ENCODE measurements at regions not wholly inside any gene's neighbourhood (a gene's known extent, or its start where the extent isn't known, plus 50 kb on each side); places are given as distances from the start of the nearest gene placed in this dataset.

GRCh38 chr2:225184948-225185347 lies 142.7 kb upstream of the DOCK10 start:
- no TSS peak for BruUV-seq (replicated peaks)
- DNase-seq: no peak
- H3K27ac Mint-ChIP-seq (ENCODE audit: unreplicated experiment): no peak overlapping the region
- CTCF ChIA-PET: interaction anchor here (0.5 kb wide), 1 partner anchor 94 kb away, joined by 3 read pairs; no protein-coding TSS in a partner anchor
- H3K36me3 Mint-ChIP-seq (ENCODE audit: insufficient read depth, unreplicated experiment): no peaks in the 10 kb centered on the region
- no peak for TF ChIP-seq CTCF (IDR thresholded peaks at IDR 0.05; ENCODE audit: unreplicated experiment)
- H3K27me3 Mint-ChIP-seq (ENCODE audit: unreplicated experiment): no peaks in the 10 kb centered on the region
- H3K4me3 Mint-ChIP-seq (ENCODE audit: low read depth, unreplicated experiment): no peak overlapping the region
- H3K4me1 Mint-ChIP-seq (ENCODE audit: low read depth, unreplicated experiment): no peaks in the 10 kb centered on the region
- intact Hi-C loops (cut with micrococcal nuclease; ENCODE audit: unreplicated experiment): no loop called here
- no peaks in the 10 kb centered on the region for H3K9me3 Mint-ChIP-seq (ENCODE audit: low read depth, unreplicated experiment)

- H3K27ac Mint-ChIP-seq (ENCODE audit: unreplicated experiment): no peak overlapping the region
- no peaks in the 10 kb centered on the region for H3K9me3 Mint-ChIP-seq (ENCODE audit: low read depth, unreplicated experiment)
- intact Hi-C loops (cut with micrococcal nuclease; ENCODE audit: unreplicated experiment): no loop called here
- no TSS peak for BruUV-seq (replicated peaks)
- H3K4me3 Mint-ChIP-seq (ENCODE audit: low read depth, unreplicated experiment): no peak overlapping the region
- H3K4me1 Mint-ChIP-seq (ENCODE audit: low read depth, unreplicated experiment): no peaks in the 10 kb centered on the region
- H3K36me3 Mint-ChIP-seq (ENCODE audit: insufficient read depth, unreplicated experiment): no peaks in the 10 kb centered on the region
- DNase-seq: no peak
- no peak for TF ChIP-seq CTCF (IDR thresholded peaks at IDR 0.05; ENCODE audit: unreplicated experiment)
- CTCF ChIA-PET: no interaction called here
- H3K27me3 Mint-ChIP-seq (ENCODE audit: unreplicated experiment): no peaks in the 10 kb centered on the region
Measured at GRCh38 chr2:225182126-225182525, 139.9 kb upstream of the DOCK10 start.

DNA sequence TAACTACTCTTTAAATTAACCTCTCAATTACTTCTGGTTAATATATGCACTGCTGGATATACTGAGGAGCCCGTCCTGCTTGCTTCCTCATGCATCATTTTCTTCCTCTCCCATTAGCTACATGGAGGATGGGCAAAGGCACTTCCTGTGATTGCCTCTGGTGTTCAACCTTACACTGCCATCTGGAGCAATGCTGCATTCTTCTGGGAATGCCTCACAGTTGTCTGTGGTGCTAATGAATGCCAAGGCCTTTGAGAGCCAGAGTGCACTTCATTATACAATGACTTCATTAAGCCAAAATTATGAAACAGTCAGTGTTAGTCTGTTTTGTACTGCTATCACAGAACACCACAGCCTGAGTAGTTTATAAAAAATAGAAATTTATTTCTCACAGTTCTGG lies 134.8 kb upstream of the DOCK10 start:
- H3K4me1 Mint-ChIP-seq (ENCODE audit: low read depth, unreplicated experiment): no peaks in the 10 kb centered on the region
- H3K27me3 Mint-ChIP-seq (ENCODE audit: unreplicated experiment): no peaks in the 10 kb centered on the region
- CTCF ChIA-PET: interaction anchor here (0.6 kb wide), 1 partner anchor 11 kb away, joined by 3 read pairs; no protein-coding TSS in a partner anchor
- no peak overlapping the region for H3K4me3 Mint-ChIP-seq (ENCODE audit: low read depth, unreplicated experiment)
- no peak for DNase-seq
- peaks cover 2% of the 10 kb centered on the region for H3K9me3 Mint-ChIP-seq (ENCODE audit: low read depth, unreplicated experiment)
- intact Hi-C loops (cut with micrococcal nuclease; ENCODE audit: unreplicated experiment): no loop called here
- no peak for TF ChIP-seq CTCF (IDR thresholded peaks at IDR 0.05; ENCODE audit: unreplicated experiment)
- no TSS peak for BruUV-seq (replicated peaks)
- no peaks in the 10 kb centered on the region for H3K36me3 Mint-ChIP-seq (ENCODE audit: insufficient read depth, unreplicated experiment)
- no peak overlapping the region for H3K27ac Mint-ChIP-seq (ENCODE audit: unreplicated experiment)

DNA sequence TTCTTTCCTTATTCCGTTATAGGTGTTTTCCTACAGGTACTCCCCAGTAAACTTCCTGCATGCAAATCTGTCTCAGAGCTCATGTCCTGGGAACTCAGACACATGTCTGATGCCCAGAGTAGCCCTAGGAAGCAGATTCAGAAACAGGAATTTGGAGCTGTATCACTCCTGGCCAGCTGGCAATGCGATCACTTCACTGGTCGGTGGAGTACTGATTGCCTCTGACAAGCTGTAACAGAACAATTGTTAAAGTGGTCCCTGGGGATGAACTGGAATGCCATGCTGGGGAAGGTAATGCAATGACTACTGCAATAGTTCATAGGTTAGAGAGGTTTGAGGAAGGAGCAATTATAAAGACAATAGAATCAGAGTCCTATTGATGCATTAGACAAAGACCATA lies 131.6 kb upstream of the DOCK10 start:
- CTCF ChIA-PET: no interaction called here
- Mint-ChIP-seq H3K4me3 (ENCODE audit: low read depth, unreplicated experiment) (no peak overlapping the region), H3K9me3 (ENCODE audit: low read depth, unreplicated experiment) (peaks cover 2% of the 10 kb centered on the region), H3K27me3 (ENCODE audit: unreplicated experiment) (peaks cover 6% of the 10 kb centered on the region), H3K4me1 (ENCODE audit: low read depth, unreplicated experiment) (no peaks in the 10 kb centered on the region), H3K36me3 (ENCODE audit: insufficient read depth, unreplicated experiment) (no peaks in the 10 kb centered on the region), H3K27ac (ENCODE audit: unreplicated experiment) (no peak overlapping the region)
- no TSS peak for BruUV-seq (replicated peaks)
- TF ChIP-seq CTCF (IDR thresholded peaks at IDR 0.05; ENCODE audit: unreplicated experiment): no peak
- no peak for DNase-seq
- intact Hi-C loops (cut with micrococcal nuclease; ENCODE audit: unreplicated experiment): no loop called here
